ENCODE measurements at regions not wholly inside any gene's neighbourhood (a gene's known extent, or its start where the extent isn't known, plus 50 kb on each side); places are given as distances from the start of the nearest gene placed in this dataset.

GRCh38 chr13:104769545-104769944, 1703.3 kb upstream of the SLC10A2 start:
- H3K36me3 Mint-ChIP-seq (ENCODE audit: low read depth): no peaks in the 10 kb centered on the region

GRCh38 chr13:104766319-104766718, 1700.1 kb upstream of the SLC10A2 start:
- no peak for DNase-seq (ENCODE audit: low spot score)
- no peaks in the 10 kb centered on the region for H3K36me3 Mint-ChIP-seq (ENCODE audit: low read depth)
- TF ChIP-seq CTCF (IDR thresholded peaks at IDR 0.05): no peak
- no peak overlapping the region for H3K27ac Mint-ChIP-seq (ENCODE audit: unreplicated experiment)
- H3K4me1 Mint-ChIP-seq (ENCODE audit: low read depth): no peaks in the 10 kb centered on the region
- H3K9me3 Mint-ChIP-seq (ENCODE audit: low read depth): peaks cover 5% of the 10 kb centered on the region
- H3K27me3 Mint-ChIP-seq (ENCODE audit: low read depth): no peaks in the 10 kb centered on the region
- H3K4me3 Mint-ChIP-seq (ENCODE audit: unreplicated experiment): no peak overlapping the region

More at GRCh38 chr13:104769545-104769944, 1703.3 kb upstream of the SLC10A2 start:
- no peak for DNase-seq (ENCODE audit: low spot score)
- H3K9me3 Mint-ChIP-seq (ENCODE audit: low read depth): peaks cover 3% of the 10 kb centered on the region
- H3K4me1 Mint-ChIP-seq (ENCODE audit: low read depth): peaks cover 8% of the 10 kb centered on the region
- TF ChIP-seq CTCF (IDR thresholded peaks at IDR 0.05): no peak
- H3K27me3 Mint-ChIP-seq (ENCODE audit: low read depth): no peaks in the 10 kb centered on the region
- H3K27ac Mint-ChIP-seq (ENCODE audit: unreplicated experiment): no peak overlapping the region
- no peak overlapping the region for H3K4me3 Mint-ChIP-seq (ENCODE audit: unreplicated experiment)

- Mint-ChIP-seq H3K36me3 (ENCODE audit: low read depth) (no peaks in the 10 kb centered on the region), H3K27me3 (ENCODE audit: low read depth) (no peaks in the 10 kb centered on the region), H3K27ac (ENCODE audit: unreplicated experiment) (no peak overlapping the region), H3K4me1 (ENCODE audit: low read depth) (no peaks in the 10 kb centered on the region), H3K4me3 (ENCODE audit: unreplicated experiment) (no peak overlapping the region), H3K9me3 (ENCODE audit: low read depth) (peaks cover 3% of the 10 kb centered on the region)
- DNase-seq (ENCODE audit: low spot score): no peak
- TF ChIP-seq CTCF (IDR thresholded peaks at IDR 0.05): no peak
Observed at GRCh38 chr13:104764600-104764999, 1698.4 kb upstream of the SLC10A2 start.

GRCh38 chr13:104759069-104759468, 1692.9 kb upstream of the SLC10A2 start:
- H3K9me3 Mint-ChIP-seq (ENCODE audit: low read depth): peaks cover 3% of the 10 kb centered on the region
- H3K36me3 Mint-ChIP-seq (ENCODE audit: low read depth): no peaks in the 10 kb centered on the region
- H3K4me1 Mint-ChIP-seq (ENCODE audit: low read depth): peaks cover 4% of the 10 kb centered on the region
- H3K4me3 Mint-ChIP-seq (ENCODE audit: unreplicated experiment): no peak overlapping the region
- no peaks in the 10 kb centered on the region for H3K27me3 Mint-ChIP-seq (ENCODE audit: low read depth)
- TF ChIP-seq CTCF (IDR thresholded peaks at IDR 0.05): no peak
- DNase-seq (ENCODE audit: low spot score): no peak
- no peak overlapping the region for H3K27ac Mint-ChIP-seq (ENCODE audit: unreplicated experiment)

- no peak overlapping the region for H3K4me3 Mint-ChIP-seq (ENCODE audit: unreplicated experiment)
- TF ChIP-seq CTCF (IDR thresholded peaks at IDR 0.05): no peak
- DNase-seq (ENCODE audit: low spot score): no peak
- H3K9me3 Mint-ChIP-seq (ENCODE audit: low read depth): peaks cover 3% of the 10 kb centered on the region
- H3K4me1 Mint-ChIP-seq (ENCODE audit: low read depth): peaks cover 4% of the 10 kb centered on the region
- H3K27ac Mint-ChIP-seq (ENCODE audit: unreplicated experiment): no peak overlapping the region
- no peaks in the 10 kb centered on the region for H3K27me3 Mint-ChIP-seq (ENCODE audit: low read depth)
- H3K36me3 Mint-ChIP-seq (ENCODE audit: low read depth): no peaks in the 10 kb centered on the region
Observed at GRCh38 chr13:104757712-104758111, 1691.5 kb upstream of the SLC10A2 start.

All from chondrocyte (in vitro differentiated cells).